Sigmoid colon (tissue), 6 donors: ENCODE measurements at regions not wholly inside any gene's neighbourhood (a gene's known extent, or its start where the extent isn't known, plus 50 kb on each side); places are given as distances from the start of the nearest gene placed in this dataset.

Experiments used
- DNase-seq: peaks from one replicate; pipeline ENCODE4 v3.0.0-alpha.2; 2019
- H3K27ac ChIP-seq, 4 donors: fragments of 200-600 bp; sonication (generic); one replicate each; pipeline ENCODE4 v1.5.1; 2016 to 2019; ENCODE audit warnings: mild to moderate bottlenecking in 1 of 4
- H3K27me3 ChIP-seq, 3 donors: fragments of 200-600 bp; sonication (generic); one replicate each; pipeline ENCODE4 v1.5.1; 2019; ENCODE audit warnings: mild to moderate bottlenecking in 1 of 3
- H3K36me3 ChIP-seq, 4 donors: fragments of 200-600 bp; sonication (generic); one replicate each; pipeline ENCODE4 v1.5.1; 2016 to 2019
- H3K4me1 ChIP-seq, 4 donors: fragments of 200-600 bp; sonication (generic); one replicate each; pipeline ENCODE4 v1.5.1; 2017 to 2019
- H3K4me3 ChIP-seq, 4 donors: fragments of 200-600 bp; sonication (generic); one replicate each; pipeline ENCODE4 v1.5.1; 2017 to 2019; ENCODE audit warnings: mild to moderate bottlenecking in 2 of 4, moderate library complexity in 1 of 4
- H3K9me3 ChIP-seq, 4 donors: fragments of 200-600 bp in 3 of 4; sonication (generic) in 3 of 4; one replicate each; pipeline versions ENCODE4 v1.5.1 to v1.6.1; 2013 to 2019
- CTCF ChIP-seq, 4 experiments: fragments of 450-650 bp in 3 of 4; fragments of 200-600 bp in 1 of 4; IDR thresholded peaks; one replicate each; pipeline ENCODE4 v1.5.1; 2016 to 2019; ENCODE audit warnings: antibody characterized with exemption in 4 of 4, mild to moderate bottlenecking in 3 of 4, moderate library complexity in 2 of 4
- EP300 ChIP-seq, 4 donors: sonication (generic); formaldehyde crosslinking; IDR thresholded peaks; one replicate each; pipeline ENCODE4 v1.6.1; 2017; ENCODE audit warnings: antibody characterized with exemption in 4 of 4
- POLR2A ChIP-seq, 2 donors: fragments of 450-650 bp; IDR thresholded peaks; one replicate each; pipeline ENCODE4 v1.6.1; 2016; ENCODE audit warnings: antibody characterized with exemption in 2 of 2, mild to moderate bottlenecking in 2 of 2, moderate library complexity in 2 of 2
- POLR2AphosphoS5 ChIP-seq, 4 donors: sonication (generic); formaldehyde crosslinking; IDR thresholded peaks; one replicate each; pipeline ENCODE4 v1.6.1; 2017; ENCODE audit warnings: antibody characterized with exemption in 4 of 4
- WGBS, 2 donors: extraction: QIAGEN DNeasy Blood & Tissue Kit; methylation state at CpG; one replicate each; pipeline ENCODE4 v1.1.7; 2013; 5-methylcytosine and 5-hydroxymethylcytosine counted together
- intact Hi-C: fragments of 100-400 bp; cut with DNase I; formaldehyde crosslinking; loops from one replicate; pipeline ENCODE4 v1.15.1; 2023
- donor health status: healthy with polysubstance abuse.
- donor health status: healthy.

GRCh38 chr11:27254744-27255446 is 108.1 kb downstream of the CCDC34 start:
- no peak for DNase-seq
- intact Hi-C loops: no loop called here
- 61 to 69% methylated on average over 1 of the region's 1 CpG for WGBS, 2 donors

GRCh38 chr11:27253224-27253623 is 109.8 kb downstream of the CCDC34 start:
- 93 to 94% methylated on average over 1 of the region's 1 CpG for WGBS, 2 donors
- no peak for DNase-seq
- H3K4me1 ChIP-seq: peaks cover 0 to 7% (median 0%) of the 10 kb centered on the region in 4 donors
- H3K4me3 ChIP-seq: no peak overlapping the region
- H3K36me3 ChIP-seq: no peaks in the 10 kb centered on the region
- H3K27ac ChIP-seq: no peak overlapping the region
- H3K27me3 ChIP-seq: no peaks in the 10 kb centered on the region
- TF ChIP-seq POLR2A (IDR thresholded peaks at IDR 0.05): no peak
- TF ChIP-seq EP300 (IDR thresholded peaks at IDR 0.05): no peak
- TF ChIP-seq CTCF (IDR thresholded peaks at IDR 0.05): no peak
- no peak for TF ChIP-seq POLR2AphosphoS5 (IDR thresholded peaks at IDR 0.05)
- intact Hi-C loops: no loop called here
- H3K9me3 ChIP-seq: no peaks in the 10 kb centered on the region

More at GRCh38 chr11:27254744-27255446, 108.1 kb downstream of the CCDC34 start:
- TF ChIP-seq CTCF (IDR thresholded peaks at IDR 0.05): no peak
- TF ChIP-seq POLR2A (IDR thresholded peaks at IDR 0.05): no peak
- no peak for TF ChIP-seq EP300 (IDR thresholded peaks at IDR 0.05)
- no peak for TF ChIP-seq POLR2AphosphoS5 (IDR thresholded peaks at IDR 0.05)
- Histone ChIP-seq H3K4me1 (peaks cover 0 to 7% (median 0%) of the 10 kb centered on the region in 4 donors), H3K4me3 (no peak overlapping the region), H3K27ac (no peak overlapping the region), H3K27me3 (no peaks in the 10 kb centered on the region), H3K36me3 (no peaks in the 10 kb centered on the region), H3K9me3 (no peaks in the 10 kb centered on the region)

DNA sequence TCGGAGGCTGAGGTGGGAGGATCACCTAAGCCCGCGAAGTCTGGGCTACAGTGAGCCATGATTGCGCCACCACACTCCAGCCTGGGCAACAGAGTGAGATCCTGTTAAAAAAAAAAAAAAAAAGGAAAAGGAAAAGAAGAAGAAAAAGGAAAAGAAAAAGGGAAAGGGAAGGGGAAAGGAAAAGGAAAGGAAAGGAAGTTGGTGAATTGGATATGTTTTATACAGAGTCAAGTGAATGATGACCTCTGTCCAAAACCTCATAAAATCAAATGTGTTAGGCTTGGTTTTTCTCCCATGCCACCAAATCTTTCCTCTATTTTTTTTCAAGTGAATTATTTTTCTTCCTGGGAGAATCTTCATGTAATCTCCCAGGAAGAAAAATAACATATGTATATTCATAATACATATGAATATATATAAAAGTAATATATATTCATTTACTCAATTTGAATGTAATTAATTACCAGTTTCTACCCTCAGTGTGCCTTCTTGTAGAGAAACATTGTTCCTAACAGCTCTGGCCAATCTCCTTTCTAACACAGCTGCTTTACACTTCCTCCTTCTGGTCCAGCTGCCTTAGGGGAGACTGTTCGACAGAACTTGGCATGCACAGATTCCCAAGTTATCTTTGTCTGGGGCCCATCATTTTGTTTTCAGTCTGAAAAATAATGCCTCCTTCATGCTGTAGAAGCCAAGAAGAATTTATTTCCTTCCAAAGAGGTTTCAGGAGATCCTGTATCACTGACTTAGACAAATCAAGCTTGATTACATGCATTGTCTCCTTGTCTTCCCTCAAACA is 111.9 kb downstream of the CCDC34 start:
- Histone ChIP-seq H3K27me3 (no peaks in the 10 kb centered on the region), H3K27ac (peak overlapping the region in 2 of 4 donors; percentile 5 to 9), H3K36me3 (no peaks in the 10 kb centered on the region), H3K9me3 (no peaks in the 10 kb centered on the region), H3K4me1 (peaks cover 0 to 7% (median 3%) of the 10 kb centered on the region in 4 donors), H3K4me3 (no peak overlapping the region)
- TF ChIP-seq POLR2AphosphoS5 (IDR thresholded peaks at IDR 0.05) (no peak), POLR2A (IDR thresholded peaks at IDR 0.05) (no peak), CTCF (IDR thresholded peaks at IDR 0.05) (no peak), EP300 (IDR thresholded peaks at IDR 0.05) (no peak)
- WGBS, 2 donors: 83 to 84% methylated on average over 5 of the region's 5 CpGs
- no peak for DNase-seq
- intact Hi-C loops: no loop called here

GRCh38 chr11:27248576-27249509 is 114.2 kb downstream of the CCDC34 start:
- no peak overlapping the region for H3K27ac ChIP-seq
- no peaks in the 10 kb centered on the region for H3K27me3 ChIP-seq
- no peaks in the 10 kb centered on the region for H3K36me3 ChIP-seq
- no peak for DNase-seq
- H3K4me3 ChIP-seq: no peak overlapping the region
- peaks cover 0 to 7% (median 3%) of the 10 kb centered on the region in 4 donors for H3K4me1 ChIP-seq
- WGBS, 2 donors: 81 to 84% methylated on average over 13 of the region's 13 CpGs
- no peak for TF ChIP-seq CTCF (IDR thresholded peaks at IDR 0.05)
- no peak for TF ChIP-seq POLR2A (IDR thresholded peaks at IDR 0.05)
- no peak for TF ChIP-seq POLR2AphosphoS5 (IDR thresholded peaks at IDR 0.05)
- TF ChIP-seq EP300 (IDR thresholded peaks at IDR 0.05): no peak
- H3K9me3 ChIP-seq: no peaks in the 10 kb centered on the region
- intact Hi-C loops: no loop called here
